Gastroesophageal sphincter (tissue), 4 donors: ENCODE measurements at regions not wholly inside any gene's neighbourhood (a gene's known extent, or its start where the extent isn't known, plus 50 kb on each side); places are given as distances from the start of the nearest gene placed in this dataset.
A peak's percentile ranks its signal among the peaks of the same experiment; 100 is the strongest.

Source experiments
- ATAC-seq: fragments of 150-250 bp; one replicate; pipeline ENCODE4 v1.9.1; 2016; ENCODE audit warnings: mild to moderate bottlenecking, moderate library complexity
- H3K27ac ChIP-seq, 4 donors: fragments of 200-600 bp; sonication (generic) in 3 of 4; 1 replicate in 3 of 4; 2 replicates in 1 of 4; pipeline ENCODE4 v1.5.1; 2016 to 2019
- H3K27me3 ChIP-seq: fragments of 200-600 bp; sonication (generic); one replicate; pipeline ENCODE4 v1.5.1; 2019
- H3K36me3 ChIP-seq, 2 donors: fragments of 200-600 bp; sonication (generic); one replicate each; pipeline ENCODE4 v1.5.1; 2019; ENCODE audit warnings: control low read depth in 1 of 2
- H3K4me1 ChIP-seq, 3 donors: fragments of 200-600 bp; sonication (generic); 1 replicate in 2 of 3; 2 replicates in 1 of 3; pipeline ENCODE4 v1.5.1; 2016 to 2019; ENCODE audit warnings: control low read depth in 2 of 3
- H3K4me3 ChIP-seq, 2 donors: fragments of 200-600 bp; sonication (generic); one replicate each; pipeline ENCODE4 v1.5.1; 2019; ENCODE audit warnings: mild to moderate bottlenecking in 1 of 2, moderate library complexity in 1 of 2
- H3K9me3 ChIP-seq, 3 donors: fragments of 200-600 bp; sonication (generic); one replicate each; pipeline ENCODE4 v1.5.1; 2017 to 2019; ENCODE audit warnings: control low read depth in 2 of 3
- CTCF ChIP-seq, 4 experiments: fragments of 200-600 bp in 2 of 4; fragments of 450-650 bp in 2 of 4; sonication (generic) in 1 of 4; IDR thresholded peaks; one replicate each; pipeline ENCODE4 v1.5.1; 2017 to 2019; ENCODE audit warnings: antibody characterized with exemption in 4 of 4, mild to moderate bottlenecking in 2 of 4, moderate library complexity in 2 of 4
- EP300 ChIP-seq: sonication (generic); formaldehyde crosslinking; IDR thresholded peaks from one replicate; pipeline ENCODE4 v1.6.1; 2017; ENCODE audit warnings: antibody characterized with exemption, mild to moderate bottlenecking
- POLR2A ChIP-seq, 2 donors: fragments of 450-650 bp; IDR thresholded peaks; one replicate each; pipeline ENCODE4 v1.6.1; 2017; ENCODE audit warnings: antibody characterized with exemption in 2 of 2, mild to moderate bottlenecking in 2 of 2, moderate library complexity in 1 of 2
- POLR2AphosphoS5 ChIP-seq: sonication (generic); formaldehyde crosslinking; IDR thresholded peaks from one replicate; pipeline ENCODE4 v1.6.1; 2017; ENCODE audit warnings: antibody characterized with exemption
- WGBS, 2 donors: methylation state at CpG; one replicate each; pipeline ENCODE4 v1.1.5; 2018; ENCODE audit warnings: low coverage in 1 of 2; 5-methylcytosine and 5-hydroxymethylcytosine counted together

DNA sequence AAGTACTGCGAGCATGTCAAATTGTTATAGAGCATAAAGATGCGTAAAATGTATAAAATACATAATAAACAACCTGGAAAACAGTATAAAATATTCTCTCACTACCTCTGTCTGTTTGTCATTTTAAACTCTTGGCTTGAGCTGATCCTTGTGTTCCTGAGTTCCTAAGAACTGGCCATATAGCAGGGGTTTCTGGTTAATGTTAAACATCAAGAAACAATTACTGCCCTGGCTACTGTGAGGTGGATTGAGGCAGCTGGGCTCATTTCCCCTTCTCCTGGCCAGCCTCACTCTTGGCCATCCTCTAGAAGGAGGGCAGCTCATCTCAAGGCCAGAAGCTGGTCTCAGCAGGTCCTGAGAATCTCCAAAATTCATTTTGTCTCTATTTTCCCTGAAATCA, 297.3 kb upstream of the USP24 start:
- no peaks in the 10 kb centered on the region for H3K4me1 ChIP-seq

DNA sequence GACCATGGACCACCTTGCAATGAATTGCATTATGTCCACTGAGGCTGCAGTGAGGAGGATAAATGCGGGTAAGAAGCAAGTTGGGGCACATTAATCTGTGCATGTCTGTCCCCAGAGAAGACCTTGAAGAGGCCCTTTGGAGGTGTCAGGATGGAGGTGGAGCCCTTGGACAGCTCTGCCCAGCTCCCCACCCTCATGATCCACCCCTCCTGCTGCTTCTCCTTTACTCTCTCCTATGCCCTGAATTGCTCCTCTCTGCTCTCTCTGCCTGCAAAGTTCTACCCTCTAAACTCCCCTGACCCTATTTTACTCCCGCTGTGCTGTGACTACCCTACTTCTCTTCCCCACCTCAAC, 292.4 kb upstream of the USP24 start:
- WGBS, 2 donors: 100% methylated on average over 1 of the region's 2 CpGs
- TF ChIP-seq CTCF (IDR thresholded peaks at IDR 0.05): no peak
- TF ChIP-seq POLR2AphosphoS5: no peak
- TF ChIP-seq EP300: no peak
- TF ChIP-seq POLR2A (IDR thresholded peaks at IDR 0.05): no peak

More for the DNA sequence above, 297.3 kb upstream of the USP24 start:
- H3K27ac ChIP-seq: no peak overlapping the region
- H3K4me3 ChIP-seq: no peak overlapping the region
- no peaks in the 10 kb centered on the region for H3K27me3 ChIP-seq
- no peaks in the 10 kb centered on the region for H3K36me3 ChIP-seq
- H3K9me3 ChIP-seq: no peaks in the 10 kb centered on the region
- ATAC-seq: no peak
- TF ChIP-seq POLR2AphosphoS5 (no peak), POLR2A (IDR thresholded peaks at IDR 0.05) (no peak), EP300 (no peak), CTCF (IDR thresholded peaks at IDR 0.05) (no peak)
- 86 to 94% methylated on average over 2 of the region's 2 CpGs for WGBS, 2 donors

GRCh38 chr1:55506740-55507577, 291.8 kb upstream of the USP24 start:
- 75 to 83% methylated on average over 4 to 6 of the region's 6 CpGs for WGBS, 2 donors

More for the DNA sequence above, 292.4 kb upstream of the USP24 start:
- ATAC-seq: no peak
- no peaks in the 10 kb centered on the region for H3K36me3 ChIP-seq
- no peak overlapping the region for H3K4me3 ChIP-seq
- H3K4me1 ChIP-seq: peaks cover 11 to 34% (median 16%) of the 10 kb centered on the region in 3 donors
- H3K27ac ChIP-seq: no peak overlapping the region
- H3K27me3 ChIP-seq: no peaks in the 10 kb centered on the region
- H3K9me3 ChIP-seq: no peaks in the 10 kb centered on the region

GRCh38 chr1:55505326-55505725, 290.2 kb upstream of the USP24 start:
- Histone ChIP-seq H3K36me3 (no peaks in the 10 kb centered on the region), H3K27me3 (no peaks in the 10 kb centered on the region), H3K27ac (no peak overlapping the region), H3K9me3 (no peaks in the 10 kb centered on the region), H3K4me3 (no peak overlapping the region), H3K4me1 (peaks cover 11 to 34% (median 16%) of the 10 kb centered on the region in 3 donors)
- TF ChIP-seq EP300 (no peak), CTCF (IDR thresholded peaks at IDR 0.05) (no peak), POLR2A (IDR thresholded peaks at IDR 0.05) (no peak), POLR2AphosphoS5 (no peak)
- ATAC-seq: no peak

More at GRCh38 chr1:55506740-55507577, 291.8 kb upstream of the USP24 start:
- no peak overlapping the region for H3K4me3 ChIP-seq
- H3K36me3 ChIP-seq: no peaks in the 10 kb centered on the region
- peaks cover 11 to 34% (median 16%) of the 10 kb centered on the region in 3 donors for H3K4me1 ChIP-seq
- no peak for ATAC-seq
- H3K27me3 ChIP-seq: no peaks in the 10 kb centered on the region
- TF ChIP-seq POLR2A (IDR thresholded peaks at IDR 0.05) (no peak), POLR2AphosphoS5 (no peak), EP300 (no peak), CTCF (IDR thresholded peaks at IDR 0.05) (no peak)
- H3K9me3 ChIP-seq: no peaks in the 10 kb centered on the region
- H3K27ac ChIP-seq: peak overlapping the region in 1 of 4 donors; percentile 17

- no peak for ATAC-seq
- no peak overlapping the region for H3K4me3 ChIP-seq
- H3K36me3 ChIP-seq: no peaks in the 10 kb centered on the region
- peaks cover 11 to 34% (median 16%) of the 10 kb centered on the region in 3 donors for H3K4me1 ChIP-seq
- no peaks in the 10 kb centered on the region for H3K27me3 ChIP-seq
- no peak for TF ChIP-seq CTCF (IDR thresholded peaks at IDR 0.05)
- no peak for TF ChIP-seq POLR2A (IDR thresholded peaks at IDR 0.05)
- no peak for TF ChIP-seq EP300
- no peak for TF ChIP-seq POLR2AphosphoS5
- no peaks in the 10 kb centered on the region for H3K9me3 ChIP-seq
- peak overlapping the region; percentile 45 to 62 (median 54) for H3K27ac ChIP-seq
- 22 to 33% methylated on average over 3 of the region's 4 CpGs for WGBS, 2 donors
These were observed 289.2 kb upstream of the USP24 start for GRCh38 chr1:55504306-55504731.
